Myocyte (in vitro differentiated cells): ENCODE measurements at regions not wholly inside any gene's neighbourhood (a gene's known extent, or its start where the extent isn't known, plus 50 kb on each side); places are given as distances from the start of the nearest gene placed in this dataset.
"Not testable (repeated sequence)": the region's sequence is repeated elsewhere in the genome, so short reads cannot be mapped to it uniquely, and the experiment has no call there.

Experiments
- DNase-seq: peaks from one replicate; pipeline ENCODE4 v3.0.0-alpha.2; 2012; ENCODE audit warnings: low read depth

DNA sequence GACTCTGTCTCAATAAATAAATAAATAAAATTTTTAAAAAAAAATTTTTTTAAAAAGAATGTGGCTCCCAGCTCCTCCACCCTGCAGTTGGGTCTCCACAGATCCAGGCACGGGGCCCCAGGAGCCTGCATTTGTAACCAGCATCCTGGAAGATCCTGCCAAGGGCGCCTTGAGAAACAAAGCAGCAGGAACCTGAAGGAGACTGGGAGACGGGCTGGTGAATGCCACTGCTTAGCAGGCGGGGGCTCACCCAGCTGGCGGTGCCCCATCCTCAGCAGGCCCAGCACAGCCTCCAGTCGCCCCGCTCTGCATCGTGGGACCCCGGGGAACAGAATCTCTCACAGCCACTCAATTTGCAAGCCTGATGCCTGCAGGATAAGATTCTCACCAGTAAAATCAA, 187.5 kb upstream of the SALL3 start:
- DNase-seq: no peak

DNA sequence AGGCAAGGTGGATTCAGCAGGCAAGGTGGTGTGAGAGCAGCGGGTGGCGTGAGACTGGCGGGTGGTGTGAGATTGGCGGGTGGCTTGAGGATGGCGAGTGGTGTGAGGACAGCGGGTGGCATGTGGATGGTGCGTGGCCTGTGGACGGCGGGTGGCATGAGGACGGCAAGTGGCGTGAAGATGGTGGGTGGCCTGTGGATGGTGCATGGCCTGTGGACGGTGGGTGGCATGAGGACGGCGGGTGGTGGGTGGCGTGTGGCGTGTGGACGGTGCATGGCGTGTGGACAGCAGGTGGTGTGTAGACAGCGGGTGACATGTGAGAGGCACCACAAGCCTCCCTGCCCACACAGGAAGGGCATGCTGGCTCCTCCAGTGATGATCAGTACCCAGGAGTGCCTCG, 186.9 kb upstream of the SALL3 start:
- no peak for DNase-seq

DNA sequence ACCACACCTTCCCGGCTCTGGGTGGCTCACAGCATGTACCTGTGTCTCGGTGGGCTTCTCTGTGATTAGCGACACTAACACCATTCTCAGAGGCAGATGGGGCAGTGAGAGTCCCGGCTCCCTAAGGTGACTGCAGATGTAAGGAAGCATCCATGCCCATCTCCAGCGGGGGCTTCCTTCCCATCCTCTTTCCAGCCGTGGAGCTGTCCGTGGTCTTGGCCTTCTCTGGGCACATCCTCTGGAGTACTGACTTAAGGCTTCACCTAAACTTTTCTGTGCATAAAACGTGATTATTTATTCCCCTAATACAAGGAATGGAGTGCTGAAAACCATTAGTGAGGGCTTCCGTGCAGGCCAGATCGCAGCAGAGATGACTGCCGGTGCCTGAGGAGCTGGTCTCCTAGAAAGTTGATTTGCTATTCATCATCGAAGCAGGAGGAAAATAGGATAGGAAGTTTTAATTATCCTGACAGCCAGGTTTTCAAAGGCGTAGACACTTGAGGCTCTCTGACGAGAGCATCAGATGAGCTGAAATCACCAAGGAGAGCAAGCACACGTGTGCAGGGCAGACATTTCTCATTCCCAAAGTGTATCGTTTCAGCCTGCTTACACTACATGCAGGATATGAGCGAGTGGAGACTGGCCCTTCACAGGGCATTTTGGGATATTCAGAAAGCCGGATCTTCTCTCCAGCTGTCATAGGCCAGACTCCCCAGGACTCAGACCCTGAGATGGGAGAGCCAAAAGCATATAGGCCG, 186.1 kb upstream of the SALL3 start:
- no peak for DNase-seq

DNA sequence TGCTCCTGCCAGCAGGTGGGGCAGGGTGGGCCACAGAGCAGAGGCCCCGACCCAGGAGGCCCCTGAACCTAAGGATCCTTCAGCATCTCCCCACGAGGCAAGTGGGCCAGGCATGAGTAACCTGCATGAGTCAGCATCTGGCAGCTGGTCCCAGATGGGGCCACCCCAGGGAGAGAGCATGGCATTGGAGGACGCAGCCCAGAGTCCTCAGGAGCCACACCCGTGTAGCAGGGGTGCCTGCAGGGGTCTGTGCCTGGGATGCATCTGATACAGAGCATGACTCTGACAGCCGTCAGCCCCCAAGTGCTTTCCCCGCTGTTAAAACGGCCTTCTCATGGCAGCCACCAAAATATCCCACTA, 185.6 kb upstream of the SALL3 start:
- DNase-seq: no peak

DNA sequence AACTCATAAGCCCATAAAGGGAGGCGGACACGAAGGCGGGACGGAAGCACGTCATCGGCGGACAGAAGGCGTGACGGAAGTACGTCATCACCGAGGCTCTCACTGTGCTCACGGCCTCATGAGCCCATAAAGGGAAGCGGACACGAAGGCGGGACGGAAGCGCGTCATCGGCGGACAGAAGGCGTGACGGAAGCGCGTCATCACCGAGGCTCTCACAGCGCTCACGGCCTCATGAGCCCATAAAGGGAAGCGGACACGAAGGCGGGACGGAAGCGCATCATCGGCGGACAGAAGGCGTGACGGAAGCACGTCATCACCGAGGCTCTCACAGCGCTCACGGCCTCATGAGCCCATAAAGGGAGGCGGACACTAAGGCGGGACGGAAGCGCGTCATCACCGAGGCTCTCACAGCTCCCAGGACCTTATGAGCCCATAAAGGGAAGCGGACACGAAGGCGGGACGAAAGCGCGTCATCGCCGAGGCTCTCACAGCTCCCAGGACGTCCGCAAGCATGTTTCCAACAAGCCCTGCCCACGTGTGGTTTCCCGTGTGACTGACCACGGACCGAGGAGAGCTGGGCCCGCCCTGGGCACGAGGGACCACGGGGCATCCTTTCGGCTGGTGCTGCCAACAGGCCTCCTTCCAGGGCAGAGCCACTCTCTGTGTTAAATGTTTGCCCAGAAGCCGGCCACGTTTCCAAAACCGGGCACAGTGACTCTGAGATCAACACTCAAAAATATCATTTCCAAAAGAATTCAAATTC, 182.7 kb upstream of the SALL3 start:
- no peak for DNase-seq

DNA sequence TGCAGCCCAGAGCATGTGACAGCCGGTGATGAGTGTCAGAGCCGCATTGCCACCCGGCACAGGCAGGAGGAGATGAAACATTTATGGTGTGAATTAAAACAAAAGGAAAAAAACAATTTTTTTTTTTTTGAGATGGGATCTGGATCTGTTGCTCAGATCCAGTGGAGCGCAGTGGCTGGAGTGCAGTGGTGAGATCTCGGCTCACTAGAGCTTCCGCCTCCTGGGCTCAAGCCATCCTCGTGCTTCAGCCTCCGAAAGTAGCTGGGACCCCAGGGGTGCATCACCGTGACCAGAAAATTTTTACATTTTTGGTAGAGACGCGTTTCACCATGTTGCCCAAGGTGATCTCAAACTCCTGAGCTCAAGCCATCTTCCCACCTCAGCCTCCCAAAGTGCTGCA, 182.1 kb upstream of the SALL3 start:
- no peak for DNase-seq

DNA sequence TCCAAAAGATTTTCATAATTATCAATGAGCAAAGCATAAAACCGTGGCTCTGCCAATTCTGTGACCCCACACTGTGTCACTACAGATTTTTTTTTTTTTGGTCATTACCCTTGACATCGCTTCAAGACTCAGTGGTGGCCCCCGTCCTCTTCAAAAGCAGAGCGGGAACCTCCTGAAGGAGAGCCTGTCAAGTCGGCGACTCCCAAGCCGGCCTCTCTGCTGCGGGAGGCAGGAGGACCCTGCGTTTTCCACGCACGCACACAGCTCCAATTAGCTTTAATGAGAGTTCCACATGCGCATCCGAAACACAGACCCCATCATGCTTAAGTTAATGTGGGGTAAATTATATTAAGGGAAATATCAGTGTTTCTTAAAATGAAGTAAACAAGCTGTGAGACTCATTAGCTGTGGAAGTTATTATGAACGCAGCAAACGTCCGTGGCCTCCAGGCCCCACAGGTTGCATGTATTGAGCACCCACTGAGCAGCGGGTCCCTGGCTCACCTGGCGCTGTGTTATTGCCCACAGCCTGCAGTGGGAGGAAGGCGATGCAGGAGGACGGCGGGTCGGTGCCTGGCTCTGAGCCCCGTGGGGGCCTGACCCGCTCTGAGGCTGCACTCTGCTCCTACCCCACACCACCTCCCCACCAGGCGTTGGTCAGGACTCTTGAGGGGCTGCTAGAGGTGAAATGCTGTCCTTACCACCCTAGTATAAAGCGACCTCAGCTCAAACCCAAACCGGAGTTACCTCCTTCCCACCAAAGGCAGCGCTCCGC, 181.0 kb upstream of the SALL3 start:
- DNase-seq: no peak

DNA sequence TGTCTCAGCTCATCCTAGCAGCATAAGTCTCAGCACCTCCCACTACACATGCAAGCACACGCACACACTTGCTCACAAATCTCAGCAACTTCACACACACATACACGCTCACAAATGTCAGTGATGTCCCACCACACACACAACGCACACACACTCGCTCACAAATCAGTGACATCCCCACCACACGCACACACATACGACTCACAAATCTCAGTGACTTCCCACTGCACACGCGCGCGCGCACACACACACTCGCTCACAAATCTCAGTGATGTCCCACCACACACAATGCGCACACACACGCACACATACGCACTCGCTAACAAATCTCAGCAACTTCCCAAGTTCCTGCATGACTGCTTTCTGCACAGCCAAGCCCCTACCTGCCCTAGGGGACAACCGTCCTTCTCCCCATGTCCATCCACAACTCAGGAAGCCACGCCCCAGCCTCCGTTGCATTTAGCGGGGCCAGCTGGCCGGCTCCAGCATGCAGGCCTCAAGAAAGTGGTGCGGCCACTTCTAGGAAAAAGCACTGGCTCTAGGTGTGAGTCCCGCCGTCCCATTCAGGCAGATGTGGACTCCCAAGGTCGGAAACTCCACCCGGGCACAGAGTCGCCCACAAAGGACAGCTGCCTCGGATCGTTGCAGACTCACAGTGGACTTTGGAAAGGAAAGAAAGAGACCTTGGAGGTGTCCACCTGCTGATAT, 180.1 kb upstream of the SALL3 start:
- DNase-seq: no peak

DNA sequence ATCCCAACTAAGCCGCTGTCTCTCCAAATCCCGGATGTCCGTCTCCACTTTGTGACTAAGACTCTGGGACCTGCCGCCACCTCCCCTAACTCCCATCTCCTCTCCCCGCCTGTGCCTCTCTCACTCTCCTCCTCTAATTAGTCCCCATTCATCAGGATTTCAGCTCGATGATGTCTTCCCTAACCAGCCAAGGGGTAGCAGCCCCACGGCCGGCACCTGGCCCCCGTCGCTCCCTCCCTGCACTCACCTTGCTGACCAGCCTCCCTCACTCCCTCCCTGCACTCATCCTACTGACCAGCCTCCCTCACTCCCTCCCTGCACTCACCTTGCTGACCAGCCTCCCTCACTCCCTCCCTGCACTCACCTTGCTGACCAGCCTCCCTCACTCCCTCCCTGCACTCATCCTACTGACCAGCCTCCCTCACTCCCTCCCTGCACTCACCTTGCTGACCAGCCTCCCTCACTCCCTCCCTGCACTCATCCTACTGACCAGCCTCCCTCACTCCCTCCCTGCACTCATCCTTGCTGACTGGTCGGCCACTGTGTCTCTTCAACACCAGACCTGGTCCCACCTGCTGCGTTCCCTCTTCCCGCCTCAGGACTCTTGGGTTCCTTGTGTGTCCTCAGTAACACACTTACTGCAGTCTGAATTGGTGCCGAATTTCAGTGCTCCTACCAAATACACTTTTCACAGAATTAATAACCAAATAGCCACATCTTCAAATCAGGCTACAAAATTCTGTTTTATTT, 179.3 kb upstream of the SALL3 start:
- DNase-seq: not testable (repeated sequence)

DNA sequence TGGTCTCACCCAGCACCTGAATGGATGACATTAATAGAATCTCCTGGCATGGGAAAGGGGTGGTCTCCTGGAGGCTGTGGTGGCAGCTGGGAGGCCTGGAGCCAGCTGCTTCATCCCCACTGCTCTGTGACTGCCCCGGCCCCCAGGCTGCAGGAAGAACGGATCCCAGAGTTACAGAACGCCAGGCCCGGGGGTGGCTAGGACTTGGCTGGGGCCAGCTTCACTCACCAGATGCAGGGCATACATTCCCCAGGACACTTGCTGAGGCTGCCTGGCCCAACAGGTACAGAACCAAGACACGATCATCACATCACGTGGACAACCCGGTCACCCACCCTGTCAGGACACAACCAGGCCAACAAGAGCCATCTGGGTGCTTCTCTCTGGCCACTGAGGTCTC, 178.6 kb upstream of the SALL3 start:
- no peak for DNase-seq

DNA sequence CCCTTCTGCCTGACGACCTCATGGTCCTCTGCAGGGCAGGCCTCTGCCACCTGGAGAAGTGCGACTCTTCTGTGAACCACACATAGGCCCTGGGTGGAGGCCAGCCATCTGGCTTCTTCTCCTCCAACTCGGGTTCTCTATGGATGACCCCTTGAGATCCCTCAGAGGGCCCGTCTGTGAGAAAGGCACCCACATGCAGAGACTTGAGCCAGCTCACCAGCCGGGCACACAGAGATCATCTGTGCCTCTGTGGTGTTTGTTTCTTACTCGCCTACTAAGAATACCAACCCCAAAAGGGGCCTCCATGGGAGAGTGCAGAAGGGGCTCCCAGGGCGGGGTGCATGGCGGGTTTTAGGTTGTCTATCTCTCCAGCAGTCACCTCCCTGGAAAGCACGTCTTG, 176.5 kb upstream of the SALL3 start:
- DNase-seq: no peak

DNA sequence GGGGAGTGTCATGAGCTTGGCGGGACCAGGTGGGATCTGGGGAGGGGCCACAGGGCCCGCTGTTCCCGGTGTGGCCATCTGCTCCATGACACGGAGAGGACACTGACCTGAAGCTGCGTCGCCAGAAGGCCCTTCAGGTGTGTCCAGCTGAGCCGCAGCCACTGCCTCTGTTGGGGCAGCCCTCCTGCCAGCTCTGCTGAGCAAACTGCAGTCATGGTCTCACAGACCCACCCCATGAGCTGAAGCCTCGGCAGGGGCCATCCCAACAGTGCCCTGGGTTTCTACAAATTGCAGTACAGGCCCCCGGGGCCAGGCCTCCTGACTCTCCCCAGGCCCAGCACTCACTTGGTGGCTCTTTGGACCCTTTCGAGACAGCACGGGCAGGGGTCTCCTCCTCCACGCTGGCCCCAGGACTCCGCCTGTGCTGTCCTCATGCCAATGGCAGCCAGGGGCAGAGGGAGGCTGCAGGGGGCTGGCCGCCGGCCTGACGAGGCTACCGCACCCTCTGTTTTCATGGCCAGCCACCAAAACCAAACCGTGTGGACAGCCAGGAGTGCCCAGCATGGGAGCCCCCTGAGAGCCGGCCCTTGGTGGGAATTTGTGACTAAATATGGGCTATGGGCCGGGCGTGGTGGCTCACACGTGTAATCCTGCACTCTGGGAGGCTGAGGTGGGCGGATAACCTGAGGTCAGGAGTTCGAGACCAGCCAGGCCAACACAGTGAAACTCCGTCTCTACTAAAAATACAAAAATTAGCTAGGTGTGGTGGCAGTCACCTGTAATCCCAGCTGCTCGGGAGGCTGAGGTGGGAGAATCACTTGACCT, 175.2 kb upstream of the SALL3 start:
- DNase-seq: no peak

DNA sequence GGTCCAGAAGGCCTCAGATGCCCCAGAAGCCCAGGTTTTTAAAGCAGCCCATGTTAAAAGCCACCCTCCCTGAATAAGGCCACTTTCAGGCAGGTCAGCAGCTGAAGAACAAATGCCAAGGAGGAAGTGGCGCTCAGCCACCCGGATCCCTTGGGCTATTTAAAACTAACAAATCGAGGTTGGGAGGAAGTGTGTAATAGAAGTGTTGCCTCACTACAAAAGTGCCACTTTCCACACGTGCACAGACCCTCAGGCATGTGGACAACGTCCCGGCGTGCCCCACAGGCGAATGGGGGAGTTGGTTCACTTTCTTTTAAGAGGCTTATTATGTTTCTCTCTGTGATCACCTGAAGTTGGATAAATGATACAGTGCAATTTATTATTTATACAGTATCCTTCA, 173.8 kb upstream of the SALL3 start:
- no peak for DNase-seq

DNA sequence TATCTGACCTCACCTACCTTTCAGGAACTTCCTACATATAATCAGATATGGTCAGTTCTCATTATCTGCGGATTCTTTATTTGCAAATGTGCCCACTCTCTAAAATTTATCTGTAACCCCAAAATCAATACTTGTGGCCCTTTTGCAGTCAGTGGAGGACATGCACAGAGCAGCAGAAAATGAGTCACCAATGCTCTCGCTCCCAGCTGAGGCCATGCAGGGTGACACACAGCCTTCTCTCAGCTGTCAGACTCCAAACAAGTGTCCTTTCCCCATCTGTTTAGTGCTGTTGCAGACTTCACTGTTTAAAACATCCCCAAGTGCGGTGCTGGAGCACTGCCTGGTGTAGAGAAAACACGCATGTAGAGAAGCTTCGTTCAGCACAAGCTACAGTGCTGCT, 171.9 kb upstream of the SALL3 start:
- no peak for DNase-seq

DNA sequence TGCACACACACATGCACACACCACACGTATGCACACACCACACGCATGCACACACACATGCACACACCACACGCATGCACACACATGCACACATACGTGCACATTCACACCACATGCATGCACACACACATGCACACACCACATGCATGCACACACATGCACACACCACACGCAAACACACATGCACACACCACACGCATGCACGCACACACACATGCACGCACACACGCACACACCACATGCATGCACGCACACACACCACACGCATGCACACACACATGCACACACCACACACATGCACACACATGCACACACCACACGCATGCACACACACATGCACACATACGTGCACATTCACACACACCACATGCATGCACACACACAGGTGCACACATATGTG, 169.8 kb upstream of the SALL3 start:
- no peak for DNase-seq

DNA sequence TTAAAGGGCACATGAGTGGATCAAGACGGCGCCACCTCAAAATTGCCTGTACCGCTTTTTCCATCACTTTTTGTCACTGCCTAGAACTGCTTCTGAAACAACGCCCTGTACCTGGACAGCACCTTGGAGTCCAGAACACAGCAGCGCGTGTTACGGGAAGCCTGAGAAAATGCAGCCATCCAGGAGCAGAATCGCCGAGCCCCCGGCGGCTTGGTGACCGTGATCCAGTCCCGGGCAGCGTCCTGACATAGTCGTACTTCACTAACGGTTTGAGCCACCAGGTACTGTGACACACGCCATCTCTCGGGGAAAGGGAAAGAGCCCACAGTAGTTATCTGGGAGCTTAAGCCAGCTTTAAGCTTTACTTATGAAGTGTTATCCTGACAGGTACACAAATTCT, 168.9 kb upstream of the SALL3 start:
- DNase-seq: no peak

DNA sequence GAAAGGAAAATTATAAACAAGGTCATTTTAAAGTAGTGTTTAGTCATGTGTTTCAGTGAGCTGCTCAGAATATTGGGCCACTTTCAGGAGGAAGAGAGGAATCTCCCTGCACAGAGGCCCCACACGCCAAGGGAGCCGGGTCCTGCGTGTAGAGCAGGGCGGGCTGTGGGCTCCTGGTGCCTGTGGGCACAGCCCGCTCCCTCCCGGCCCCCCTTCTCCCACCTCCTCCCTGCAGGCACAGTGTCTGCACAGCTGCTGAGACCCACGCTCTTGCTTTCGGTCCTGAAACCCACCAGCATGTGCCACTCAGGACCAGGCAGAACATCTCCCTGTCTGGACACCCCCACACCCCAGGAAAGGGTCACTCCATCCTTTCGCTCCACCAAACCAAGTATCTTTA, 167.6 kb upstream of the SALL3 start:
- DNase-seq: no peak

DNA sequence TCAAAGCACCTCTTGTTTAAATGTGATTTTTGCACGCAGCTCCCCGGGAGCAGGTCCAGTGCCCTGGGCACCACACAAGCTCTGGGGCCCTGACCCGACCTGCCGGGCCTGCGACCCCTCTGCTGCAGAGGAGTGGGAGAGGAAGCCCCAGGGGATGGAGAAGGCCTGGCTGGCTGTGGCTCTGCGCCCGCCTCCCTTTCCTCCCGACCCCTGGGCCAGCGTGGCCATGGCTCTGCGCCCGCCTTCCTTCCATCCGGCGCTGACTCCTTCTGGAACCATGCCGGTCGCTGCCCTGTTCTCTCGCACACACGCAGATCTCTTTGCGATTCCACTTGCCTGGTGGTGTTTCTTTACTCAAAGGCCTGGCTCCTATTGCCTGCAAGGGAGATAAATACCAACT, 166.5 kb upstream of the SALL3 start:
- no peak for DNase-seq

DNA sequence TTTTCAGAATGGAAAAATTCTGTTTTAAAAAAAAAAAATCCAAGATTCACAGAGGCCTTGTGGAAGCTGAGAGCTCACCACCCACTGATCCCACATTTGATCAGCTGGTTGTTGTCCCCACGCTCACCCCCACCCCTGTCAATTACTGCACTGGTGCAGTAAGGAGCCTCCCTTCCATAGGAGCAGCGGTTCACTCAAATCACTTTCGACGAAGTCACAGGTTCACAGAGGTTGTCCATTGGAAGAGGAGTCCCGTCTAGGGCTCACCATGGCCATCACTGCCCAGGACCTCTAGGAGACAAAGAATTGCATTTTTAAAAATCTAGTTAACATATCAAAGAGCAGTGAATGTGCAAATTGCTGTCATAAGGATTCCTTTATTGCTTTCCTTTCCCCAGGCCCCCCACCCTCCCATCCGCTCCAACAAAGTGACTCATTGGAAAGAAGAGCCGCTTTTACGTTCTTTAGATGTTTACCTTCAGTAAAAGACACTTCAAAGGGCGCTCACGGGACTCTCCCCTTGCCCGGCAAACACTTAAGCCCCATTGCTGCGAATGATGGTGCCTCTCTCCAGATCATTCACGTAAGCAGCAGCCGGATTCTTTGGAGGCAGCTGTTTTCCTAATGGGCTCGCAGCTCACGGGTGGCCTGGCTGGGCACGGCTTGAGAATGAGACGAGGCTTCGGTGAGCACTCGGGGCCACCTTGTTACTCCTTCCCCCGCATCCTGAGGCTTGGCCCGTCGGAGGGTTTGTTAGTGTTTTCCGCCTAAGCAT, 165.5 kb upstream of the SALL3 start:
- DNase-seq: no peak
